DOHH2 (cell line): ENCODE measurements at regions not wholly inside any gene's neighbourhood (a gene's known extent, or its start where the extent isn't known, plus 50 kb on each side); places are given as distances from the start of the nearest gene placed in this dataset.

Experiments used
- H3F3A ChIP-seq: fragments of 200-600 bp; sonication (generic), shearing (Covaris generic); 2 replicates; pipeline ENCODE4 v1.6.0; 2016; ENCODE audit warnings: antibody characterized with exemption, mild to moderate bottlenecking; ENCODE audit not compliant: control insufficient read depth, insufficient read depth
- H3K27ac ChIP-seq: fragments of 200-600 bp; sonication (generic); 2 replicates; pipeline ENCODE4 v1.5.1; 2014; ENCODE audit warnings: low read depth, mild to moderate bottlenecking, low read length, moderate library complexity
- H3K27me3 ChIP-seq: fragments of 200-600 bp; sonication (generic); 2 replicates; pipeline ENCODE4 v1.6.1; 2014; ENCODE audit warnings: mild to moderate bottlenecking, low read length, mixed read lengths; ENCODE audit not compliant: control insufficient read depth
- H3K36me3 ChIP-seq: fragments of 200-600 bp; sonication (generic); 2 replicates; pipeline ENCODE4 v1.6.1; 2014; ENCODE audit warnings: mild to moderate bottlenecking, low read length, moderate library complexity, mixed read lengths; ENCODE audit not compliant: control insufficient read depth
- H3K4me1 ChIP-seq: fragments of 200-600 bp; sonication (generic); 2 replicates; pipeline ENCODE4 v1.6.1; 2014; ENCODE audit warnings: mild to moderate bottlenecking, low read length, mixed read lengths; ENCODE audit not compliant: control insufficient read depth
- H3K4me2 ChIP-seq: fragments of 200-600 bp; sonication (generic); 2 replicates; pipeline ENCODE4 v1.6.0; 2014; ENCODE audit warnings: mild to moderate bottlenecking, low read length, moderate library complexity
- H3K4me3 ChIP-seq: fragments of 200-600 bp; sonication (generic); 2 replicates; pipeline ENCODE4 v1.5.1; 2014; ENCODE audit warnings: mild to moderate bottlenecking, low read length, mixed read lengths
- H3K79me2 ChIP-seq: fragments of 200-600 bp; sonication (generic); 2 replicates; pipeline ENCODE4 v1.6.1; 2014; ENCODE audit warnings: mild to moderate bottlenecking, low read length, mixed read lengths; ENCODE audit not compliant: control insufficient read depth
- H3K9me2 ChIP-seq: fragments of 200-600 bp; sonication (generic); replicated peaks from 2 replicates; pipeline ENCODE4 v1.6.1; 2014; ENCODE audit warnings: mild to moderate bottlenecking, low read length, mixed read lengths; ENCODE audit not compliant: control insufficient read depth
- H3K9me3 ChIP-seq: fragments of 200-600 bp; sonication (generic); 2 replicates; pipeline ENCODE4 v1.6.1; 2014; ENCODE audit warnings: antibody characterized with exemption, low read length, mixed read lengths; ENCODE audit not compliant: control insufficient read depth, insufficient read depth
- H4K20me1 ChIP-seq: fragments of 200-600 bp; sonication (generic); 2 replicates; pipeline ENCODE4 v1.6.0; 2014; ENCODE audit warnings: low read depth, mild to moderate bottlenecking, antibody characterized with exemption, low read length, moderate library complexity; ENCODE audit not compliant: control insufficient read depth, insufficient read depth
- EZH2phosphoT487 ChIP-seq: fragments of 200-600 bp; sonication (generic); IDR thresholded peaks from 2 replicates; pipeline ENCODE4 v1.6.1; 2017; ENCODE audit warnings: borderline replicate concordance, mild to moderate bottlenecking, antibody characterized with exemption, low read length, moderate library complexity, mixed read lengths
- TF ChIP-seq, protein P1 (sequence below): fragments of 200-600 bp; sonication (generic); IDR thresholded peaks from one replicate; pipeline ENCODE4 v1.5.1; 2014; ENCODE audit warnings: antibody characterized with exemption, mild to moderate bottlenecking, low read depth, low read length; ENCODE audit not compliant: poor library complexity, severe bottlenecking

DNA sequence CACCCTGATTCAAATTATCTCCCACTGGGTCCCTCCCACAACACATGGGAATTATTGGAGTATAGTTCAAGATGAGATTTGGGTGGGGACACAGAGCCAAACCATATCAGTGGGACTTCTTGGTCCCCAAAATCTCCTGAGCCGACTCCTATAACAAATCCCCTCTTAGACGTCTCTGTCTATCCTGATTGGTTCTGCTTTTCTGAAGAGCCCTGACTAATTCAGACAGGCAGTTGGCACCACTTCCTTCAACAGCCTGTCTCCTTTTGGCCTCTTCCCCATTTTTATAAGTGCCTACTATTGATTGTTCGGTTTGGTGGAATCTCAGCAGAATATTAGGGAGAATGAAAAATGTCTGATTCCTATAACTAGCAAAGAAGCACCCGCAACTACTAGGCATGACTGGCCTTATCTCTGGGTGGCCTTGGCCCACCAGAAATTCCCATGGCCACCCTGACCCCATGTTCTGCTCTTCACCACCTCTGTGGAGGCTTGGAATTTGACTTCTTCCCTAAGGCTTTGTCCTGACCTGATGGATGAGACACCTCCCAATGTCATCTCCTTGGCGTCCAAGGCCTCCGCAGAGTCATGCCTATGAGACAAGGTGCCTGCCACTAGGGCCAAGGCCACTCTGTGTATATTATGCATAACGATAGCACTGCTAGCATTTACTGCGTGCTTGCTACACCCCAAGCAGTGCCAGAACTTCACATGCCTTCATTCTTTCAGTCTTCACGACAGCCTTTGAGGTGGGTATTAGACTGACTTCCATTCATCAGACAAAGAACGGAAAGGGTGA lies 218.9 kb upstream of the COPS8 start:
- no peaks in the 10 kb centered on the region for H3K36me3 ChIP-seq
- H3K4me2 ChIP-seq = no peak overlapping the region
- no peaks in the 10 kb centered on the region for H3K27me3 ChIP-seq
- no peaks in the 10 kb centered on the region for H3K9me2 ChIP-seq
- peaks cover 14% of the 10 kb centered on the region; the same call in 1 of the 2 replicates for H3K9me3 ChIP-seq
- H3K79me2 ChIP-seq = no peaks in the 10 kb centered on the region
- H4K20me1 ChIP-seq = no peaks in the 10 kb centered on the region
- H3K4me3 ChIP-seq = no peak overlapping the region
- H3F3A ChIP-seq = no peaks in the 10 kb centered on the region
- peaks cover 34% of the 10 kb centered on the region for H3K4me1 ChIP-seq
- TF ChIP-seq EZH2phosphoT487 = no peak
- TF ChIP-seq, protein P1, sequence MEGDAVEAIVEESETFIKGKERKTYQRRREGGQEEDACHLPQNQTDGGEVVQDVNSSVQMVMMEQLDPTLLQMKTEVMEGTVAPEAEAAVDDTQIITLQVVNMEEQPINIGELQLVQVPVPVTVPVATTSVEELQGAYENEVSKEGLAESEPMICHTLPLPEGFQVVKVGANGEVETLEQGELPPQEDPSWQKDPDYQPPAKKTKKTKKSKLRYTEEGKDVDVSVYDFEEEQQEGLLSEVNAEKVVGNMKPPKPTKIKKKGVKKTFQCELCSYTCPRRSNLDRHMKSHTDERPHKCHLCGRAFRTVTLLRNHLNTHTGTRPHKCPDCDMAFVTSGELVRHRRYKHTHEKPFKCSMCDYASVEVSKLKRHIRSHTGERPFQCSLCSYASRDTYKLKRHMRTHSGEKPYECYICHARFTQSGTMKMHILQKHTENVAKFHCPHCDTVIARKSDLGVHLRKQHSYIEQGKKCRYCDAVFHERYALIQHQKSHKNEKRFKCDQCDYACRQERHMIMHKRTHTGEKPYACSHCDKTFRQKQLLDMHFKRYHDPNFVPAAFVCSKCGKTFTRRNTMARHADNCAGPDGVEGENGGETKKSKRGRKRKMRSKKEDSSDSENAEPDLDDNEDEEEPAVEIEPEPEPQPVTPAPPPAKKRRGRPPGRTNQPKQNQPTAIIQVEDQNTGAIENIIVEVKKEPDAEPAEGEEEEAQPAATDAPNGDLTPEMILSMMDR = no peak
- no peak overlapping the region for H3K27ac ChIP-seq

DNA sequence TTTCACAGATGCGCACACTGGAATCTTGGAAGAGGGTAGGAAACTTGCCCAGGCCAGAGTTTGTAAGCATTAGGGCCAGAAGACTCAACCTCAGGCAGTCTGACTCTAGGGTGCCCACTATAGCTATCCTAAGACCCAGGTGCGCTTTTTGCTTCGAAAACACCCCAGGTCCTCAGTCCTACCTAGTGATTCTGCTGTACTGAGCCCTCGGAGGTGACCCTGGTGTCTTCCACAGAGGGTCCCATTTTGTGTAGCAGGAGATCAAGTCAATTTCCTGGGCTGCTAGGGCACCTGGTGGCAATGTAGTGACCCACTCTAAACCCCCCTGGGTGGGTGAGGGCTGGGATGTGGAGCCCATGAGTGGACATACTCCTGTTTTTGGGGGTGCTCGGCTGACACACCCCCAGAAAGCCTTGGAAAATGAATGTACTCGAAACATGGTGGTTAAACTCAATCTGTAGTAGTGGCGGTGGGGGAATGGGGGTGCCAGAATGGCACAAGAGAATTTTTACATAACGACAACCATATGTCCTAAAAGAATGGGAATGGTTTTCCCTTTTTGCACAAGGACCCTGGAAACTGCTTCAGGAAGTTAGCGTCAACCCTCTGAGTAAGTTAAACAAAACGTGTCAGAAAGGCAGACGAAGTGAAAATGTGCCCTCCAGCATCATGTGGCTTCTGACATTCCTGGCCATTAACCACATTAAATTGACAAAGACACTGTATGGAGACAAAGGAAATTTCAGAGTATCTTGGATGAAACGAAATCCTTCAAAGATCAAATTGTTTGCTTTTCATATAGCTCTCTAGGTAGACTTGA lies 218.0 kb upstream of the COPS8 start:
- H4K20me1 ChIP-seq = no peaks in the 10 kb centered on the region
- H3F3A ChIP-seq = no peaks in the 10 kb centered on the region
- no peaks in the 10 kb centered on the region for H3K27me3 ChIP-seq
- no peaks in the 10 kb centered on the region for H3K36me3 ChIP-seq
- H3K79me2 ChIP-seq = no peaks in the 10 kb centered on the region
- H3K4me2 ChIP-seq = no peak overlapping the region
- H3K9me3 ChIP-seq = peaks cover 14% of the 10 kb centered on the region; the same call in 1 of the 2 replicates
- no peaks in the 10 kb centered on the region for H3K9me2 ChIP-seq
- TF ChIP-seq, protein P1 = no peak
- TF ChIP-seq EZH2phosphoT487 = no peak
- no peak overlapping the region for H3K27ac ChIP-seq
- H3K4me1 ChIP-seq = peaks cover 31% of the 10 kb centered on the region
- H3K4me3 ChIP-seq = no peak overlapping the region

DNA sequence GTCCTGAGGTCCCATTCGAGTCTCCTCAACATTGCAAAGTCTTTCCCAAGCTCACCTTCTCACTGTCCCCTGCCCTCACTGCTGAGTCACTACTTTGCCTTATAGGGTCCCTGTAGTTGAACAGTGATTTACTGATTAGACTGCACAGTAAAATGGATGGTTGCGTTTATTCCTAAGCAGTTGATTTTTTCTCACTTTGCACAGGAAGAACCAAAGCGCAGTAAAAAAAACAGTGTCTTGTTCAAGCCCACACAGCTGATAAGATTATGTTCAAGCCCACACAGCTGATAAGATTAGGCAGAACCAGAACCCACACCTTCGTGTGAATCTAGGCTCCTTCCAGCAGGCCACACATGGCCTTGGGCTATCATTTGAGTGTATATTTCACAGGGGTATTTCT lies 215.3 kb upstream of the COPS8 start:
- no peak overlapping the region for H3K27ac ChIP-seq
- H3K4me1 ChIP-seq = peaks cover 15% of the 10 kb centered on the region
- no peak for TF ChIP-seq EZH2phosphoT487
- TF ChIP-seq, protein P1 = no peak
- H3K9me3 ChIP-seq = peaks cover 2% of the 10 kb centered on the region; the same call in 1 of the 2 replicates
- no peaks in the 10 kb centered on the region for H3K9me2 ChIP-seq
- H3K36me3 ChIP-seq = no peaks in the 10 kb centered on the region
- no peaks in the 10 kb centered on the region for H3K79me2 ChIP-seq
- no peaks in the 10 kb centered on the region for H3F3A ChIP-seq
- no peak overlapping the region for H3K4me3 ChIP-seq
- no peaks in the 10 kb centered on the region for H3K27me3 ChIP-seq
- H4K20me1 ChIP-seq = no peaks in the 10 kb centered on the region
- H3K4me2 ChIP-seq = no peak overlapping the region
